Endothelial cell of umbilical vein (primary cell): ENCODE measurements at regions not wholly inside any gene's neighbourhood (a gene's known extent, or its start where the extent isn't known, plus 50 kb on each side); places are given as distances from the start of the nearest gene placed in this dataset.

Experiments
- BruUV-seq: library from RNA; stranded (reverse); fragments of 400-500 nt; replicated peaks from 2 replicates; lab custom pipeline; 2021; lab: Mats Ljungman, UMichigan
- CTCF ChIA-PET: fragments of 300-600, 350-600 bp; sonication (Branson Sonifier 250); formaldehyde crosslinking; loops from one replicate; lab custom pipeline; 2021; ENCODE audit warnings: antibody characterized with exemption, inconsistent platforms; lab: Charles Lee
- POLR2A ChIA-PET: fragments of 300-600, 350-600 bp; sonication (Branson Sonifier 250); formaldehyde crosslinking; loops from one replicate; lab custom pipeline; 2021; ENCODE audit warnings: antibody characterized with exemption, inconsistent platforms; lab: Charles Lee
- DNase-seq: peaks from one replicate; pipeline ENCODE4 v3.0.0-alpha.2; 2011; ENCODE audit warnings: low read depth, low spot score
- FAIRE-seq: peaks from 2 replicates; lab custom pipeline; 2011; peaks lifted over from hg19 to GRCh38; lab: Jason Lieb, UNC
- H2AFZ ChIP-seq: 2 replicates; pipeline ENCODE4 v1.6.0; 2012; ENCODE audit warnings: low read depth, low read length, control low read depth, inconsistent platforms
- H3K27ac ChIP-seq: 2 replicates; pipeline ENCODE4 v1.5.1; 2011; ENCODE audit warnings: low read depth, mild to moderate bottlenecking, control low read depth, low read length, moderate library complexity; ENCODE audit not compliant: insufficient read depth
- H3K27me3 ChIP-seq, 2 experiments: 2 replicates each; pipeline versions ENCODE4 v1.6.0 to v1.6.1; 2011; ENCODE audit warnings: low read length in 2 of 2, mixed read lengths in 1 of 2; ENCODE audit not compliant: control insufficient read depth in 2 of 2, insufficient read depth in 2 of 2
- H3K36me3 ChIP-seq, 2 experiments: 2 replicates in 1 of 2; 3 replicates in 1 of 2; pipeline ENCODE4 v1.5.1; 2011; ENCODE audit warnings: low read length in 2 of 2, mild to moderate bottlenecking in 1 of 2, moderate library complexity in 1 of 2; ENCODE audit not compliant: control insufficient read depth in 2 of 2, insufficient read depth in 2 of 2; ENCODE audit errors: extremely low read depth in 1 of 2
- H3K4me1 ChIP-seq: 3 replicates; pipeline ENCODE4 v1.5.1; 2011; ENCODE audit warnings: mild to moderate bottlenecking, low read length; ENCODE audit not compliant: control insufficient read depth, insufficient read depth; ENCODE audit errors: extremely low read depth
- H3K4me2 ChIP-seq: 2 replicates; pipeline ENCODE4 v1.6.1; 2011; ENCODE audit warnings: low read length, control low read depth, mixed read lengths; ENCODE audit not compliant: insufficient read depth
- H3K4me3 ChIP-seq, 3 experiments: fragments of 200-600 bp in 1 of 3; sonication (generic), shearing (Covaris generic) in 1 of 3; replicated peaks in 1 of 3; 2 replicates each; pipeline ENCODE4 v1.5.1; 2011 to 2016; ENCODE audit warnings: control low read depth in 3 of 3, low read length in 3 of 3, mild to moderate bottlenecking in 2 of 3, inconsistent platforms in 1 of 3, low read depth in 1 of 3, moderate library complexity in 1 of 3; ENCODE audit not compliant: insufficient read depth in 1 of 3
- H3K79me2 ChIP-seq: 2 replicates; pipeline ENCODE4 v1.6.0; 2012; ENCODE audit warnings: low read length, inconsistent platforms; ENCODE audit not compliant: control insufficient read depth, insufficient read depth
- H3K9ac ChIP-seq: replicated peaks from 2 replicates; pipeline ENCODE3; 2011; ENCODE audit warnings: low read length, control low read depth; ENCODE audit not compliant: insufficient read depth; ENCODE audit errors: extremely low read depth
- H3K9me1 ChIP-seq: replicated peaks from 3 replicates; pipeline ENCODE4 v1.6.0; 2011; ENCODE audit warnings: mild to moderate bottlenecking, low read length; ENCODE audit not compliant: control insufficient read depth, insufficient read depth; ENCODE audit errors: extremely low read depth
- H3K9me3 ChIP-seq: replicated peaks from 2 replicates; pipeline ENCODE4 v1.5.1; 2012; ENCODE audit warnings: low read length, inconsistent platforms; ENCODE audit not compliant: control insufficient read depth, insufficient read depth
- H4K20me1 ChIP-seq: replicated peaks from 2 replicates; pipeline ENCODE3; 2011; ENCODE audit warnings: mild to moderate bottlenecking, low read length; ENCODE audit not compliant: control insufficient read depth, insufficient read depth; ENCODE audit errors: extremely low read depth
- CTCF ChIP-seq, 2 donors: IDR thresholded peaks; 1 replicate in 1 of 2; 2 replicates in 1 of 2; pipeline ENCODE4 v1.5.1; 2011; ENCODE audit warnings: low read length in 2 of 2, mild to moderate bottlenecking in 2 of 2, moderate library complexity in 2 of 2, control low read depth in 1 of 2, inconsistent platforms in 1 of 2, low read depth in 1 of 2; ENCODE audit not compliant: insufficient read depth in 1 of 2; ENCODE audit errors: extremely low read depth in 1 of 2
- EZH2 ChIP-seq: IDR thresholded peaks from 2 replicates; pipeline ENCODE4 v1.6.1; 2012; ENCODE audit warnings: borderline replicate concordance, low read depth, mild to moderate bottlenecking, moderate library complexity, low read length, inconsistent platforms; ENCODE audit not compliant: severe bottlenecking
- FOS ChIP-seq: IDR thresholded peaks from 2 replicates; pipeline ENCODE4 v1.6.1; 2011; ENCODE audit warnings: mild to moderate bottlenecking, low read length, moderate library complexity, borderline replicate concordance; ENCODE audit not compliant: insufficient read depth
- GATA2 ChIP-seq: IDR thresholded peaks from 2 replicates; pipeline ENCODE4 v1.7.0; 2011; ENCODE audit warnings: low read depth, mild to moderate bottlenecking, moderate library complexity, mixed read lengths, low read length; ENCODE audit not compliant: insufficient read length, insufficient read depth
- JUN ChIP-seq: IDR thresholded peaks from 2 replicates; pipeline ENCODE4 v1.6.1; 2011; ENCODE audit warnings: borderline replicate concordance, low read depth; ENCODE audit not compliant: insufficient read length, insufficient read depth
- MAX ChIP-seq: IDR thresholded peaks from 2 replicates; pipeline ENCODE4 v1.6.1; 2011; ENCODE audit not compliant: insufficient read depth, insufficient read length
- MYC ChIP-seq: IDR thresholded peaks from one replicate; pipeline ENCODE4 v1.6.1; 2011; ENCODE audit warnings: mild to moderate bottlenecking, low read depth, low read length
- POLR2A ChIP-seq: IDR thresholded peaks from 2 replicates; pipeline ENCODE4 v1.6.1; 2012; ENCODE audit warnings: low read depth, mild to moderate bottlenecking, control low read depth, low read length
- POLR2AphosphoS5 ChIP-seq: IDR thresholded peaks from 2 replicates; pipeline ENCODE4 v1.6.1; 2012; ENCODE audit warnings: low read depth, mild to moderate bottlenecking, control low read depth, low read length, moderate library complexity; ENCODE audit not compliant: insufficient read depth
- dilution Hi-C: fragments of 300-500 bp; cut with MboI; formaldehyde crosslinking; loops from one replicate; pipeline ENCODE4 v1.15.0; 2019; ENCODE audit warnings: low sequenced_read_pairs; ENCODE audit not compliant: extremely low pct_ligation_motif_present
- intact Hi-C: fragments of 100-400 bp; cut with micrococcal nuclease; formaldehyde crosslinking; loops from one replicate; pipeline ENCODE4 v1.10.0; 2022

GRCh38 chr6:142558786-142559185 lies 257.0 kb downstream of the ADGRG6 start:
- dilution Hi-C loops (no loop called here), intact Hi-C loops (no loop called here)
- no peaks in the 10 kb centered on the region for H3K9me1 ChIP-seq
- DNase-seq (no peak), FAIRE-seq (no peak)
- H3K4me2 ChIP-seq, result no peak overlapping the region
- H3K79me2 ChIP-seq, result no peaks in the 10 kb centered on the region
- ChIA-PET CTCF (interaction anchor here (1.2 kb wide), 1 partner anchor 8 kb away, joined by 5 read pairs; no protein-coding TSS in a partner anchor), POLR2A (no interaction called here)
- no peak overlapping the region for H2AFZ ChIP-seq
- BruUV-seq, result no TSS peak
- H3K9me3 ChIP-seq, result no peaks in the 10 kb centered on the region
- no peaks in the 10 kb centered on the region for H4K20me1 ChIP-seq
- peaks cover 8 to 9% of the 10 kb centered on the region in 2 experiments for H3K27me3 ChIP-seq
- no peaks in the 10 kb centered on the region for H3K4me1 ChIP-seq
- H3K36me3 ChIP-seq, result no peaks in the 10 kb centered on the region
- no peak overlapping the region for H3K4me3 ChIP-seq
- no peak overlapping the region for H3K9ac ChIP-seq
- H3K27ac ChIP-seq, result no peak overlapping the region
- TF ChIP-seq JUN (no peak), MAX (no peak), POLR2A (no peak), POLR2AphosphoS5 (no peak), EZH2 (no peak), CTCF (IDR thresholded peaks at IDR 0.05; ENCODE audit: extremely low read depth in 1 of 2, insufficient read depth in 1 of 2, low read depth in 1 of 2, low read length in 2 of 2) (no peak), GATA2 (no peak), MYC (no peak), FOS (no peak)
